A673 (cell line): ENCODE measurements at regions not wholly inside any gene's neighbourhood (a gene's known extent, or its start where the extent isn't known, plus 50 kb on each side); places are given as distances from the start of the nearest gene placed in this dataset.

Experiments
- BruUV-seq: library from RNA; stranded (reverse); fragments of 400-500 nt; replicated peaks from 2 replicates; lab custom pipeline; 2021; lab: Mats Ljungman, UMichigan
- CTCF ChIA-PET: fragments of 300-600 bp; sonication (Branson Sonifier 250); formaldehyde crosslinking; loops from one replicate; lab custom pipeline; 2022; ENCODE audit warnings: antibody characterized with exemption; lab: Charles Lee
- POLR2A ChIA-PET: fragments of 300-600 bp; sonication (Branson Sonifier 250); formaldehyde crosslinking; loops from one replicate; lab custom pipeline; 2022; ENCODE audit warnings: antibody characterized with exemption; ENCODE audit not compliant: low non-redundant PET; lab: Charles Lee
- DNase-seq: peaks from one replicate; pipeline ENCODE4 v3.0.0-alpha.2; 2015; ENCODE audit warnings: low spot score
- H3K27ac ChIP-seq: fragments of 200-600 bp; sonication (generic); 2 replicates; pipeline ENCODE4 v1.5.1; 2016; ENCODE audit warnings: mixed run types, low read depth, mild to moderate bottlenecking, mixed read lengths, antibody characterized with exemption, low read length; ENCODE audit not compliant: poor library complexity, severe bottlenecking
- H3K27me3 ChIP-seq: fragments of 200-600 bp; sonication (generic); replicated peaks from 2 replicates; pipeline ENCODE4 v1.6.1; 2017; ENCODE audit warnings: mixed run types, low read depth, mild to moderate bottlenecking, mixed read lengths, antibody characterized with exemption, low read length; ENCODE audit not compliant: insufficient read depth, poor library complexity
- H3K36me3 ChIP-seq: fragments of 200-600 bp; sonication (generic); 2 replicates; pipeline ENCODE4 v1.6.1; 2016; ENCODE audit warnings: mixed run types, mild to moderate bottlenecking, mixed read lengths, antibody characterized with exemption, low read length; ENCODE audit not compliant: insufficient read depth, poor library complexity, severe bottlenecking
- H3K4me1 ChIP-seq: fragments of 200-600 bp; sonication (generic); 2 replicates; pipeline ENCODE4 v1.6.1; 2017; ENCODE audit warnings: mixed run types, mild to moderate bottlenecking, mixed read lengths, antibody characterized with exemption, low read length; ENCODE audit not compliant: insufficient read depth, poor library complexity, severe bottlenecking
- H3K4me3 ChIP-seq: fragments of 200-600 bp; sonication (generic); 2 replicates; pipeline ENCODE4 v1.5.1; 2016; ENCODE audit warnings: low read depth, mixed run types, mild to moderate bottlenecking, mixed read lengths, low read length; ENCODE audit not compliant: poor library complexity, severe bottlenecking
- H3K9me3 ChIP-seq: fragments of 200-600 bp; sonication (generic); 2 replicates; pipeline ENCODE4 v1.6.1; 2016; ENCODE audit warnings: mixed run types, low read depth, mild to moderate bottlenecking, mixed read lengths, antibody characterized with exemption, low read length; ENCODE audit not compliant: poor library complexity, severe bottlenecking
- CTCF ChIP-seq: fragments of 300-800, 200-600 bp; sonication (generic); conservative IDR thresholded peaks from 2 replicates; pipeline ENCODE4 v1.5.1; 2017; ENCODE audit warnings: low read depth, mild to moderate bottlenecking, antibody characterized with exemption, low read length, moderate library complexity, mixed read lengths
- EZH2 ChIP-seq: fragments of 200-600 bp; sonication (generic); IDR thresholded peaks from 2 replicates; pipeline ENCODE4 v1.6.1; 2017; ENCODE audit warnings: borderline replicate concordance, low read depth, mild to moderate bottlenecking, mixed read lengths, antibody characterized with exemption, low read length; ENCODE audit not compliant: poor library complexity, severe bottlenecking
- intact Hi-C: fragments of 100-400 bp; cut with micrococcal nuclease; formaldehyde crosslinking; loops from one replicate; pipeline ENCODE4 v1.10.0; 2022; ENCODE audit not compliant: unreplicated experiment

- Histone ChIP-seq H3K4me1 (no peaks in the 10 kb centered on the region), H3K4me3 (no peak overlapping the region), H3K27ac (no peak overlapping the region), H3K9me3 (peaks cover 18% of the 10 kb centered on the region), H3K36me3 (no peaks in the 10 kb centered on the region), H3K27me3 (no peaks in the 10 kb centered on the region)
- intact Hi-C loops, result no loop called here
- POLR2A ChIA-PET, result no interaction called here
- BruUV-seq, result no TSS peak
- TF ChIP-seq EZH2, result no peak
- TF ChIP-seq CTCF, result no peak
- CTCF ChIA-PET, result no interaction called here
- no peak for DNase-seq
Measured at GRCh38 chr5:2634399-2635176, 116.9 kb downstream of the IRX2 start.

- H3K27ac ChIP-seq, result no peak overlapping the region
- intact Hi-C loops, result no loop called here
- no peaks in the 10 kb centered on the region for H3K27me3 ChIP-seq
- TF ChIP-seq CTCF (no peak), EZH2 (no peak)
- no peak for DNase-seq
- no peak overlapping the region for H3K4me3 ChIP-seq
- POLR2A ChIA-PET, result no interaction called here
- CTCF ChIA-PET, result no interaction called here
- peaks cover 14% of the 10 kb centered on the region for H3K9me3 ChIP-seq
- BruUV-seq, result no TSS peak
- H3K36me3 ChIP-seq, result no peaks in the 10 kb centered on the region
- no peaks in the 10 kb centered on the region for H3K4me1 ChIP-seq
Measured at GRCh38 chr5:2633992-2634391, 117.5 kb downstream of the IRX2 start.

GRCh38 chr5:2631758-2632157 lies 119.7 kb downstream of the IRX2 start:
- no peaks in the 10 kb centered on the region for H3K27me3 ChIP-seq
- no peaks in the 10 kb centered on the region for H3K4me1 ChIP-seq
- BruUV-seq, result no TSS peak
- POLR2A ChIA-PET, result no interaction called here
- DNase-seq, result no peak
- H3K9me3 ChIP-seq, result peaks cover 25% of the 10 kb centered on the region
- intact Hi-C loops, result no loop called here
- H3K4me3 ChIP-seq, result no peak overlapping the region
- no peaks in the 10 kb centered on the region for H3K36me3 ChIP-seq
- H3K27ac ChIP-seq, result no peak overlapping the region
- CTCF ChIA-PET, result no interaction called here
- TF ChIP-seq CTCF (no peak), EZH2 (no peak)
